MM.1S (cell line): ENCODE measurements at regions not wholly inside any gene's neighbourhood (a gene's known extent, or its start where the extent isn't known, plus 50 kb on each side); places are given as distances from the start of the nearest gene placed in this dataset.

Experiments
- DNase-seq: peaks from one replicate; pipeline ENCODE4 v3.0.0-alpha.2; 2015
- H2AFZ ChIP-seq: fragments of 300-600 bp; sonication (generic); 2 replicates; pipeline ENCODE4 v1.6.0; 2016; ENCODE audit warnings: antibody characterized with exemption, low read length
- H3F3A ChIP-seq: fragments of 300-600 bp; sonication (generic); 2 replicates; pipeline ENCODE4 v1.6.1; 2016; ENCODE audit warnings: mild to moderate bottlenecking, antibody characterized with exemption, low read length, moderate library complexity, mixed read lengths; ENCODE audit not compliant: insufficient read depth
- H3K27ac ChIP-seq: fragments of 300-600 bp; sonication (generic); 2 replicates; pipeline ENCODE4 v1.5.1; 2016; ENCODE audit warnings: mild to moderate bottlenecking, low read length
- H3K27me3 ChIP-seq: fragments of 300-600 bp; sonication (generic); replicated peaks from 2 replicates; pipeline ENCODE4 v1.6.0; 2016; ENCODE audit warnings: low read length; ENCODE audit not compliant: insufficient read depth
- H3K36me3 ChIP-seq: fragments of 300-600 bp; sonication (generic); replicated peaks from 2 replicates; pipeline ENCODE4 v1.6.1; 2016; ENCODE audit warnings: mild to moderate bottlenecking, low read length, mixed read lengths; ENCODE audit not compliant: insufficient read depth
- H3K4me1 ChIP-seq: fragments of 300-600 bp; sonication (generic); 2 replicates; pipeline ENCODE4 v1.6.1; 2016; ENCODE audit warnings: low read length, mixed read lengths
- H3K4me2 ChIP-seq: fragments of 300-600 bp; sonication (generic); 2 replicates; pipeline ENCODE4 v1.6.0; 2016; ENCODE audit warnings: low read depth, low read length
- H3K4me3 ChIP-seq: fragments of 300-600 bp; sonication (generic); 2 replicates; pipeline ENCODE4 v1.5.1; 2016; ENCODE audit warnings: low read length, mixed read lengths
- H3K79me2 ChIP-seq: fragments of 300-600 bp; sonication (generic); 2 replicates; pipeline ENCODE4 v1.6.1; 2016; ENCODE audit warnings: mixed run types, low read length, mixed read lengths
- H3K9ac ChIP-seq: fragments of 300-600 bp; sonication (generic); 2 replicates; pipeline ENCODE4 v1.6.1; 2016; ENCODE audit warnings: low read length, mixed read lengths
- H3K9me2 ChIP-seq: fragments of 300-600 bp; sonication (generic); replicated peaks from 2 replicates; pipeline ENCODE4 v1.6.1; 2016; ENCODE audit warnings: mild to moderate bottlenecking, low read length, mixed read lengths; ENCODE audit not compliant: insufficient read depth
- H3K9me3 ChIP-seq: fragments of 300-600 bp; sonication (generic); replicated peaks from 2 replicates; pipeline ENCODE4 v1.6.1; 2016; ENCODE audit warnings: mild to moderate bottlenecking, low read length, mixed read lengths; ENCODE audit not compliant: insufficient read depth
- H4K20me1 ChIP-seq: fragments of 300-600 bp; sonication (generic); 2 replicates; pipeline ENCODE4 v1.6.1; 2016; ENCODE audit warnings: mild to moderate bottlenecking, low read length, moderate library complexity, mixed read lengths; ENCODE audit not compliant: insufficient read depth
- EZH2 ChIP-seq: fragments of 300-600 bp; sonication (generic); optimal IDR thresholded peaks from 2 replicates; pipeline ENCODE3; 2017; ENCODE audit warnings: low read depth, mild to moderate bottlenecking, antibody characterized with exemption, low read length, mixed read lengths
- EZH2phosphoT487 ChIP-seq: fragments of 300-600 bp; sonication (generic); IDR thresholded peaks from 2 replicates; pipeline ENCODE4 v1.6.1; 2018; ENCODE audit warnings: antibody characterized with exemption, low read length
- TF ChIP-seq, protein P1 (sequence below): fragments of 300-600 bp; sonication (generic); IDR thresholded peaks from 2 replicates; pipeline ENCODE4 v1.5.1; 2016; ENCODE audit warnings: antibody characterized with exemption, low read length, mixed read lengths

DNA sequence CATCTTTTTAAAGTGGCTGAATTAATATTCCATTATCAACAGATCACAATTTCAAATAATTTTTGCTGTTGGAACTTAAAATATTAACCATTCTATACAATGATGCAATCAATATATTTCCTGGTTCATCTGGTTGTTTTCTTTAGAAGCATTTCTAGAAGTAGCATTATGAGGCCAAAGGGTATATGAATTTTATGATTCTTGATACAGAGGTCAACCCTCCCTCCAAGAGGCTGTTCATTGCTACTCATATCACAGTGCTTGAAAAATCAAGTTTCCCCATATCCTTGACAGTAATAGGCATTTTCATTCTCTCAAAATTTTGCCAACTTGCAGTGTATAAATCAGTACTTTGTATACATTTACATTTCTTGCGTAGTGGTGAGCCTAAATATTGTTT is 312.6 kb downstream of the BMPER start:
- Histone ChIP-seq H3K27ac (no peak overlapping the region), H3K79me2 (no peaks in the 10 kb centered on the region), H3K9me3 (no peaks in the 10 kb centered on the region), H3K4me3 (no peak overlapping the region), H3K36me3 (no peaks in the 10 kb centered on the region), H3F3A (no peaks in the 10 kb centered on the region), H2AFZ (no peak overlapping the region), H3K9me2 (no peaks in the 10 kb centered on the region), H4K20me1 (no peaks in the 10 kb centered on the region), H3K4me2 (no peak overlapping the region), H3K9ac (no peak overlapping the region), H3K27me3 (no peaks in the 10 kb centered on the region), H3K4me1 (no peaks in the 10 kb centered on the region)
- no peak for DNase-seq
- TF ChIP-seq, protein P1, sequence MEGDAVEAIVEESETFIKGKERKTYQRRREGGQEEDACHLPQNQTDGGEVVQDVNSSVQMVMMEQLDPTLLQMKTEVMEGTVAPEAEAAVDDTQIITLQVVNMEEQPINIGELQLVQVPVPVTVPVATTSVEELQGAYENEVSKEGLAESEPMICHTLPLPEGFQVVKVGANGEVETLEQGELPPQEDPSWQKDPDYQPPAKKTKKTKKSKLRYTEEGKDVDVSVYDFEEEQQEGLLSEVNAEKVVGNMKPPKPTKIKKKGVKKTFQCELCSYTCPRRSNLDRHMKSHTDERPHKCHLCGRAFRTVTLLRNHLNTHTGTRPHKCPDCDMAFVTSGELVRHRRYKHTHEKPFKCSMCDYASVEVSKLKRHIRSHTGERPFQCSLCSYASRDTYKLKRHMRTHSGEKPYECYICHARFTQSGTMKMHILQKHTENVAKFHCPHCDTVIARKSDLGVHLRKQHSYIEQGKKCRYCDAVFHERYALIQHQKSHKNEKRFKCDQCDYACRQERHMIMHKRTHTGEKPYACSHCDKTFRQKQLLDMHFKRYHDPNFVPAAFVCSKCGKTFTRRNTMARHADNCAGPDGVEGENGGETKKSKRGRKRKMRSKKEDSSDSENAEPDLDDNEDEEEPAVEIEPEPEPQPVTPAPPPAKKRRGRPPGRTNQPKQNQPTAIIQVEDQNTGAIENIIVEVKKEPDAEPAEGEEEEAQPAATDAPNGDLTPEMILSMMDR = no peak
- TF ChIP-seq EZH2 (no peak), EZH2phosphoT487 (no peak)

DNA sequence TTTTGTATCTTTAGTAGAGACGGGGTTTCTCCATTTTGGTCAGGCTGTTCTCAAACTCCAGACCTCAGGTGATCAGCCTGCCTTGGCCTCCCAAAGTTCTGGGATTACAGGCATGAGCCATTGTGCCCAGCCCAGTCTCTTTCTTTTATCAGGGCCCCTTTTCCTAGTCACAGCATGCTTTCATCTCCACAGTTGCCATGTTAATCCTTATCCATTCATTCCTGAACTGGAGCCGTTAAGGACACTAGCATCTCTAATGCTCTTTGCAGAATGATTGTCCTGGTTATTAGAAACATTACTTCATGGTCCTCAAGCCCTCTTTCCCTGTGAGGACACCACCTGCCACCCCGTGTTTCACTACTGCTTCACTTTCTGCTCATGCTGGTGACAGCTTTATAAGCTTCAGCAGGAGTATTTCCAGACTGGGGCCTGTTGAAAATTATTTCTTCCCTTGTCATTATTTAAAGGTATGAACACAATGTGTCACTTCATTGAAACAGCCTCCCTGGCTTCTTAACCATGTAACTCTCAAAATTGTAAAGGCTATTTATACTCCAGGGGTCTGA is 313.9 kb downstream of the BMPER start:
- no peak for DNase-seq

DNA sequence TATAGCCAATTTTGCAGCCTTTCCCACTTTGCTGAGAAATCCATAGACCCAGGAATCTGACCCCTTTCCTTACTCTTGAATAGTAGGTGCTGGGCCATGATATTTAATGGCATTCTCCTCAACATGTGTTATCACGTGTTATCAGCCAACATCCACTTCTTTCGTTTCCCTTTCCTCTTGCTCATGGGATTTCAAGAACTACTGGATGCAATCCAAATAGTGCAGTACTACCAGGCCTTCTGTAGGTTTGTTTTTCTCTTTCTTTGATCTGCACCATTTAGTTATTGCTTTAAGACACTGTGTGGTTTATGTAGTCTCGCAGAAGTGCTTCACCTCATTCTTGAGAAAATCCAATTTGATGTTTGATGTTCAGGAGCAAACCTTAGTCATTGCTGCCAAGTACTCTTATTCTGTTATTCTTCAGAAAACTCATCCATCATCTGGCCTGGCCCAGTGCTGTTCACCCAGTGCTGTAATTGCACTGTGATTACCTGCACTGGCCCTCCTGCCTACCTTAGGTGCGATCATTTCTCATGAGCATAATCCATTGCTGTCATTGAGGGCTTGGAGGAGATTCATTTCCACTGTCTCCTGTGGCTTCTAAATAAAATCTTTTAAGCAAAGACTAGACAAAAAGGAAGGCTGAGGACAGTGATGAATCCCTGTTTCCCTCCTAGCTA is 315.3 kb downstream of the BMPER start:
- H3F3A ChIP-seq = no peaks in the 10 kb centered on the region
- H3K4me3 ChIP-seq = no peak overlapping the region
- no peak overlapping the region for H3K4me2 ChIP-seq
- H3K27me3 ChIP-seq = no peaks in the 10 kb centered on the region
- H3K9me2 ChIP-seq = no peaks in the 10 kb centered on the region
- no peak overlapping the region for H2AFZ ChIP-seq
- no peaks in the 10 kb centered on the region for H3K9me3 ChIP-seq
- no peaks in the 10 kb centered on the region for H3K79me2 ChIP-seq
- TF ChIP-seq, protein P1 = no peak
- TF ChIP-seq EZH2phosphoT487 (no peak), EZH2 (no peak)
- H3K4me1 ChIP-seq = no peaks in the 10 kb centered on the region
- no peak overlapping the region for H3K9ac ChIP-seq
- no peaks in the 10 kb centered on the region for H3K36me3 ChIP-seq
- no peaks in the 10 kb centered on the region for H4K20me1 ChIP-seq
- DNase-seq = no peak
- H3K27ac ChIP-seq = no peak overlapping the region

More for the DNA sequence above, 313.9 kb downstream of the BMPER start:
- Histone ChIP-seq H3K4me3 (no peak overlapping the region), H3K4me1 (no peaks in the 10 kb centered on the region), H3K9ac (no peak overlapping the region), H4K20me1 (no peaks in the 10 kb centered on the region), H3K9me2 (no peaks in the 10 kb centered on the region), H3K36me3 (no peaks in the 10 kb centered on the region), H2AFZ (no peak overlapping the region), H3K4me2 (no peak overlapping the region), H3K27ac (no peak overlapping the region), H3K9me3 (no peaks in the 10 kb centered on the region), H3F3A (no peaks in the 10 kb centered on the region), H3K27me3 (no peaks in the 10 kb centered on the region), H3K79me2 (no peaks in the 10 kb centered on the region)
- TF ChIP-seq, protein P1 = no peak
- no peak for TF ChIP-seq EZH2phosphoT487
- no peak for TF ChIP-seq EZH2
